ENCODE measurements at regions not wholly inside any gene's neighbourhood (a gene's known extent, or its start where the extent isn't known, plus 50 kb on each side); places are given as distances from the start of the nearest gene placed in this dataset.

DNA sequence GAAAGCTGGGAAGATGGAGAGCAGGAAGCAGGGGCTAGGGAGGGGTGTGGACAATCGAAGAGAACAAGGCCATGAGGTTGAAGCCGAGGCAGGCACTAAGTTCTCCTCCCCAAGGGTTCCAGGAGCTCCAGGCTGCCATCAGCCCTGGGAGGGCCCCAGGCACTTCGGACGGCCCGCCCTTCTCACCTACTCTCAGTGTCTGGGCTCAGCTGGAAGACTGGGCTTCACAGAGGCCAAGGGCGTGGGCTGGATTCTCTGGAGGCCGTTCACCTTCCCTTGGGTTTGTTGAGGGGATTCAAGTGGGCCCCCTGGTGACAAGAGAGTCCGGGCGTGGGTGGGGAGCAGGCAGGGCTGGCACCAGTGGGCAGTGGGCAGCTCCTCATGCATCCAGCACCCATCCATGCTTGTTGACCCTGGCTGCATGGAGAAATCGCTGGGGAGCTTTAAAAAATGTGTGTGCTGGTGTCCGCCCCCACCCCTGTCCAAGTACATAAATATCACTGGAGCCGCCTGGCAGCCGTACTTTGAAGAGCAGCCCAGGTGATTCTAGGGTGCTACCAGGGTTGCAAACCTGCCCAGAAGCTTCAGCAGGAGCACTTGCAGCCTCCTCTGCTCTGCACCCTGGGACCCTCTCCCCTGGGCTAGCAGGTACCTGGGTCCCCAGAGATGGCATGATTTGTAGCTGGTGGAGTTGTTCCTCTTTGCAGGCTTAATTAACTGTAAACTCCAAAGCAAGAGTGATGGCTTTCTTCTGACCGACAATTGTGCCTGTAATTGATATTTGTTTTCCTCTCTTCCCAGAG is 74.3 kb downstream of the RTL6 start:
- DNase-seq, result no peak

DNA sequence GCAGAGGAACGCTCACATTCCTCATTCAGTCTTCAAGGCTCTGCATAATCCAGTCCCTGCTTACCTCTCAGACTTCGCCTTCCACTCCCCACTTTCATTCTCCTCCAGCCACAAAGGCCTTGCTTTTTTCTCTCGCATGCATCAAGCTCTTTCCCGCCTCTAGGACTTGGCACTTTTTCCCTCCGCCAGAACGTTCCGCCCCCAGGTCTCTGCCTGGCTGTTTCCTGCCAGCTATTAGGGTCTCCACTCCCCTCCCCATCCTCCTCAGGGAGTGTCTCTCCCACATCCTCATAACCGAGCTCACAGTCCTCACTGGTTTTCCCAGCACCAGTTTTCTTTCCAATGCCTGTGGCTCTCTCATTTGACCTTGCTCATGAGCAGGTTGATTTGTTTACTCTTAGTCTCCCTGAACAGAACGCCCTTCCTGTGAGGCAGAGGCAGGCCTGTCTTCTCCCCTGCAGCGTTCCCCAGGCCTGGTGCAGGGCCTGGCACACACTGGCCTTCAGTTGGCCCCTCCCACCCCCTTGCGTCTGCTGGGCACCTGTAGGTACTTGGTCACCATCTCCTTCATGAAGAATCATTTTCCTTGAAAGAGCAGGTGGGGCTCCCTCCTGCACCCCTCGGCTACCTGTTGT is 75.2 kb downstream of the RTL6 start:
- DNase-seq, result no peak

DNA sequence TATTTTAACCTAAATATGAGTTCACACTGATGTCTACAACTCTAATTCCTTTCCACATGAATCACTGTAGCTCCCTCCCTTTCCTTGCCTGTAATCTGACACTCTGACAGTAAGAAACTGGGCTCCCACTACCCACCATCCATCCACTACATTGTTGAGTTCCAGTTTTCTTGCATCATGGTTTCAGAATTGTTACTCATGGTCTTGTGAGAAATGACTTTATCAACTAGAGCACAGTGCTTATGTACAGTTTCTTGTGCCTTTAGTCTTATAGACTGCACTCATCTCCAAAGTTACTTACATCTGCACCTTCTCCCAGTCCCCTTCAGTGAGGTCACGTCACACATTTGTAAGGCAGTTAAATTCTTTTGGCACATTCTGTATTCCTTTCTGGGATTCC is 78.6 kb downstream of the RTL6 start:
- no peak for DNase-seq

DNA sequence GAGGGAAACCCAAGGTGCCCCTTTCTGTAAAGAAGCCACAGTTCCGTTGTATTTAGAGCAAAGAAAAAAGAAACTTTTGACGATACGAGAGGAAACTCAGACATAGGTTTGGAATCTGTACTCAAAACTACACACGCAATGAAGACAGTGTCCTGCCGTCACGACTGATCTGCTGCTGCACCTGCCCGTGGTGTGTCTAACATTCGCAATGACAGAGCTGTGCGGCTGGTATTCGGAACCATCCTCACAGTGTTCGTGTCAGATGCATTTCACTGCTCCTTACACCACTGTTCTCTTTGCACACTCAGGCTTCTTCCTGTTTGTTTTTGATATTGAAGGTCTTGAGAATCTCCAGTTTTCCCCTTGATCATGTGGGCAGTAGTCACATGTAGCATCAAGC is 84.8 kb downstream of the RTL6 start:
- DNase-seq, result no peak

DNA sequence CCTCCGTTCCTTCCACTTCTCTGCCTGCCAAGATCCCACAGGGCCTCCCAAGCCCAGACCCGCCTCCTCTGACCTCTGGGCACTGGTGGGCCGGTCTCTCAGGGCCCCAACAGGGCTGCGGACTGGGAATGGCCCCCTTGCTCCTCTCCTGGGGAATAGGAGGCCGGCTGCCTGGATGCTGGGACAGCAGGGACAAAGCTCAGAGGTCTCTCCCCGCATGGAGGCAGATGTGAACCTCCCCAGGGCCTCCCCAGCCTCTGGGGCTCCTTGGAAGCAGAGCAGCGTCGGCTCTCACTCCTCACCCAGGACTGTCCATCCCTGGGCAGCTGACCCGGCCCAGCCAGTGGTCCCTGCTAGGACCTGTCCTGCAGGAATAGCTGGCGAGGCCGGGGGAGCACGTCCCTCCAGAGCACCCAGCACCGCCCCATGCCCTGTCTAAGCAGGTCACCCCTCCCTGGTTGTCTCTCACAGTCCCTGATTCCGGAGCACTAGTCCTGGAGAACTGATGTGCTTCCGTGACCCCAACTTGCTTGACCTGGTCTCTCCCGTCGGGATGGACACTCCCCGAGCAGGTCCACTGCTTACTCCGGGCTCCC is 85.8 kb downstream of the RTL6 start:
- DNase-seq, result no peak

DNA sequence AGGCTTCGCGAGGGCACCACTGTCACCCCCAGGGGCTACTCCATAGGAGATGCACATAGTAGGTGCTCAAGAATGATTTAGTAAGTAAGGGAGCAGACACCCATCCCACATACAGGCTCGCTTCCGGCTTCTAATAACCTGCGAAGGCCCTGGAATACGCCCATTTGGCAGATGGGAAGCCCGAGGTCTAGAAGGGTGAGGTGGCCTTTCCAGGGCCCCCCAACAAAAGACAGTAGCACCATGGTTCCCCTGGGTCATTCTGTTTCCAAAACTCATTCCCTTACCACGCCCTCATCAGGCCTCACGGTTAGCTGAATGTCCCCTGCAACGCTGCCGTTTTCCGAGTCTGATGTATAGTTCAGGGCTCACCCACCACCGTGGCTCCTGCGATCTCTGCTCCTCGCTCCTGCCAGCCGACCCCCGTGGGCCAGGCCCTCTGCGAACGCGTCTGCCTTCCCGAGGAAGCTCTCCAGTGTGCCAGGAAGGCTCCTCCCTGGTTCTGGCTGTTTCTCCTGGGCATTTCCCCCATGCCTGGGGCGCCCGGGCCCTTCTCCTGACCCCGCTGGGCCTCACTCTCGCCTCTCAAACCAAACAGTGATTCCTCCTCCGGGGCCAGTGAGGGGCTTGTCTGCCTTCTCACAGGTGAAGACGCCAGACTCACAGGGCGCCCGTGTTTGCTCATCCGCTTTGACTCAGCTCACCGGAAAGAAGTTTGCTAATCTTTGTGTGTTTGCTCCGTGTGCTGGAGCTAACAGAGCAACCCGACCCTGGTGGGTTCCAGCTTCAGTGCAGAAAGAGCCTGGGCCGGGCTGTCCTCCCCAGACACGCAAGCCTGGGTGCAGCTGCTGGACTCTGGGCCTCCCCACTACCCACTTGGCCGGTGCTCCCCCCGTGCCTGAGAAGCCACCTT is 86.6 kb downstream of the RTL6 start:
- no peak for DNase-seq

DNA sequence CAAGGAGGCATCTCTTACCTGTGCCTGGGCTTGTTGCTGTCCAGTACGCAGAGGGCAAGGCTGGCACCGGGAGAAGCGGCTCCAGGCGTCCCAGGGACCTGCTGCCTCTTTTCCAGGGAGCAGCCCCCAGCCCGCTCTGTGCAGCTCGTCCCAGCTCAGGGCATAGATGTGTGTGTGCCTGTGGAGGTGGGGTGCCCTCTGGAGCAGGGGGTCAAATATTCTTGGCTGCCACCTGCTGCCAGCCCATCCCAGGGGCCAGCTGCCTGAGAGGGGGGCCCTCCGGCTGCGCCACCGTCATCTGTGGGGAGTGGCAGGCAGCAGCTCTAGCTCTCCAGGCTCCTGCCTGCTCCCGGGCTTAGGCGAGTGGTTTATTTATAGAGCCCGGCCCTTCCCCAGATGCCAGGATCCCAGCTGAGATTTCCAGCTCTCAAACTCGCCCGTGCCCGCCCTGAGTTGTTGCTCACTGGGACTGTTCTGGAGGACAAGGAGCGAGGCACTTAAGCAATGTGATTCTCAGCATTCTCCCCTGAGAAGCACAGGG is 87.5 kb downstream of the RTL6 start:
- no peak for DNase-seq

DNA sequence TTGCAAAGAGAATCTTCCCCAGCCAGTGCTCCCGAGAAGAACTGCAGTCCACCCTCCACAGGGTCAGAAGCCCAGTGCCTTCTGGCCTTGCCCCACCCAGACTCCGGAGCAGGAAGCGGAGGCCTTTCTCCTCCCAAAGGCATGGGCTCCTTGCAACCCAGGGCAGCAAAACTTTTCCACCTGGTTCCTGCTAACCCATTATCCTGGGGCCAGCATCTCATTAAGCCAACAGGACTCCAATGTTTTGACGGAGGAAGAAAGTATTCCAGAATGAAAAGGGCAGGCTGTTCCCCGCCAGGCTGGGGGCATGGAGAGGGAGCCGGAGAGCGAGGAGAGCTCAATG is 88.1 kb downstream of the RTL6 start:
- no peak for DNase-seq

DNA sequence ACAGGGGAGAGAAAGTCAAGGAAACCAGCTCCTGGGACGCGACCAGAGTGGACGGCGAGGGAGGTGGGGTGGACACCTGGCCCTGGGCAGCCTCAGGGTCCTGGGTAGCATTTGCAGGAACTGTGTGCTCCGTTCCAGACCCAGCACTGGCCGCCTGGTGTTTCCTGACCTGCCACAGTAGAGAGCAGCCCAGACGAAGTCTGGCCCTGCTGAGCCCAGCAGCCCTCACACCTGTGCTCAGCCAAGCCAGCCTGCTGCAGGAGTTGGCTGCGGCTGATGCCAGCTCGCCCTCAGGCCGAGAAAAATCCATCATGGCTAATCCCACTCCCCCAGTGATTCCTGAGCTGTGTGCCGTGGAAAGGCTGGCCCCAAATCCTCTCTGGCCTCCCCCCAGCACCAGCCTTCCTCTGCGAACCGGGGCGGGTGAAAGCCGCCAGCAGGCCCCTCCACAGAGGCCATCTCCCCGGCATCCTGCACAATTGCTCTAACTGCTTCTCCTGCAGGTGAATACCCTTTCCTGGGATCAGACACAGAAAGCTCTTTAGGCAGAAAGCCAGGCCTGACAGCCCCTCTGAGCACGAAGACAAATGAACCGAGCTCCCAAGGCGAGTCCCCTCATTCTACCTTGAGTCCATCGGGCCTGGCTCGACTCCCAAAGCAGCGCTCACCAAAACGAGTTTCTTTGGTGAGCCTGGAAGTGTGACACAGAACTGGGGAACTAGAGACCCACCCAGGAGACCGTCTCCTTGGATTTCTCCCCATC is 88.6 kb downstream of the RTL6 start:
- no peak for DNase-seq

DNA sequence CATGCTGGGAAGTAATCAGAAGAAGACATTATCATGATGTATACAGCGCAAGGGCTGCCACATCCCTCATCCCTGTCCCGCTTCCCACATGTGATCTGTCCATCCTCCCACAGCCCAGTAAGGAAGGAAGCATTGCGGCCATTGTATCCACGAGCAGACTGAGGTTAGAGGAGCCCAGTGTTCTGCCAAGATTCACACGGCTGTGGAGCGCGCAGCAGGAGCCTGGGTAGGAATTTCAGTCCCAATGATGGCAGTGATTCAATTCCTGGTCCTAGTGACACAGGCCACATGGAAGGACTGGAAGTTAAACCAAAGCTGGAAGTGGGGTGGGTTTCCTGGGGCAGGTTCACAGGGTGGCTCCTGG is 89.2 kb downstream of the RTL6 start:
- DNase-seq, result no peak

DNA sequence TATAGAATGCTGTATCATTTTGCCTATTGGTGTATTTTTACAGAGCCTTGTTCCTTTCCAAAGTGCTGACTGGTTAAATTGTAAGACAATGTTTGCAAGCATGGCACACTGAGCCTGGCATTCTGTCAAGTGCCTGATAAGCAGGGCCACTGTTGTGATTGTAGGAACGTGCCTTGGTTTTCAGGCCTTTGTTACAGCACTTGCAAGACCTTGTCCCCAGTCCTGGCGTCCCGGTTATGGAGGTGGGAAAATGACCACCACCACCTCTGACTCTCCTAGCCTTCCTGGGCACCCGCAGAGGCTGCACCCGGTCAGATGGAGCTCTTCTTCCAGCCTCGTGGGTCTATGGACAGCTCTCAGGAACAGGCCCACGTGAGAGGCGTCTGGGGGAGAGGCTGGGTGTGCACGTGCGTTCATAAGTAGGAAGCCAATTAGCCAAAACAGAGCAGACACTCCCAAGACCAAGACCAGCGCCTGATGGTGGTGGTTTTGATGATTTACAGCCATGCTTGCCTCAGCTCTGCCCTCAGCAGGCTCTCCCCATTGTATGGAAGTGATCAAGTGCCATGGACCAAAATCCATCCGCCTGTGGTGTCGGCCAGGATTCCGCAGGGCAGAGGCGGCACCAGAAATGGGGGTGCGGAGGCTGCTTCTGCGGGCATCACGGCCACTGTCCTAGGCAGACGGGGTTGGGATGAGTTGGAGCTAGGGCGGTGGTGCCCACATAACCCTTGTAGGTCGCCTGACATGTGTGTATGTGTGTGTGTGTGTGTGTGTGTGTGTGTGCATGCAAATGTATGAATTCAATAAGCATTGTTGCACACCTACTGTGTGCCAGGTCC is 89.8 kb downstream of the RTL6 start:
- DNase-seq, result no peak

DNA sequence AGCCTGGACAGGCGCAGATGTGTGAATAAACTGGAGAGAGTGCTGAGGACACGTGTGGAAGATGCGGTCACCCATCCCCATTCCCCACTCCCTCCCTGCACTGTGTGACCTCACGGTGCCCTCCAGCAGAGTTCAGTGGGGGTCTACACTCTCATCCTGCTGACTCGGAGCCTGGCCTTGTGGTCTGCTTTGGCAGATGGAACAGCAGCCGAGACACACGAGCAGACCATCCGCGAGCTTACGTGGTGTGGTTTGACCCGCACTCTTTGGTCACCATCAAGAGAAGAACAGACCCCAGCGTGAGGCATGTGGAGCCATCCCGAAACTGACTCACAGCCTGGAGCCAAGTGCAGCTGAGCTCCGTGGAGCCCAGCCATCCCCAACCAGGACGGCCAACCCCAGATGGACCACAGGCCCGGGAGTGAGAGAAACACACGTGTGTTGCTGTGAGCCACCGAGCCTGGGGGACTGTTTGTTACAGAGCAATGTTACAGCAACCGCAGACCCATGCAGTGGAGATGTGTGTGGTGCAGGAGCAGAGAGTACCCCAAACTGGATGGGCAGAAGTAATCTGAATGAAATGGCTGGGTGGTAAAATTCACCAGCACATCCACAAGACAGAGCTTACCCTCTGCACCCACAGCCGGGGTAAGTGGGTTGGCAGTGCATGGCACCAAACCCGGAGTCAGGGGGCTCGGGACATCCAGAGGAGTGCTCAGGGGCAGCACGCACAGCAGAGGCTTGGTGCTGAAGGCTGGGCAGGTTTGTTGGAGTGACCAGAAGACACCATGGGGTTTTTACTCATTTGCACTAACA is 90.7 kb downstream of the RTL6 start:
- no peak for DNase-seq

DNA sequence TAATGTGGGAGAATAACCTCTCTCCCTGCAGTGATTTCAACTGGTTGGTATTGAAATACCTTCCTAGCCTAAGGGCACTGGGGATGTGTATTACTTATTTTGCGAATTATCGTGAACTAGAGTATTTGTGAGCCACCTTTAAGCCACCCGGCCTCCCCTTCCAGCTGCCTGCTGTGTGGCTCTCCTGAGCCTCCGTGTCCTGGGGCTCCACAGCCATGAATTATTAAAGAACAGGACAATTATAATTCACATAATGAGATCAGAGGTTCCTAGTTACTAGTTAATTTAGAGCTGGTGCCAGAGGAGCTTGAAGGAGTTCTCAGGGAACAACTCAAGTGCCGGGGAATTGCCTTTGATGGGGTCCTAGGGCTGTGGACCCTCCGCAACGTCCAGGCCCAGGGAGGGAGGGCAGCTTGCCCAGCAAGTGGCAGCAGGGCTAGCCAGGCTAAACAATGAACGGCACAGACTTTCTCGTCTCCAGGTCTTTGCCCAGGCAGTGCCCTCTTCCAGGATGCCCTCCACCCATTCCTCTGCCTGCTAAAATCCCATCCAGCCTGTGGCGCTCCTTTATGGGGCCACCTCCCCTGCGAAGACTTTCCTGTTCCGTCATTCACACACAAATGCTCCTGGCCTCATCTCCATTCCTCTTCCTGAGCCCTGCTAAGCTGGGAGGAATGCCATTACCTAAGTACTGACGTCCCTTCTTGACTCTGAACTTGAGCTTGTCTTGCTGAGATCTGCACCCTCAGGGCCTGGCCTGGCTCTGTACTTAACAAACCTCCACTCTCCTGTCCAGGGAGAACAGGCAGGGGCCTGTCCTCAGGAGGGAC is 91.5 kb downstream of the RTL6 start:
- no peak for DNase-seq

DNA sequence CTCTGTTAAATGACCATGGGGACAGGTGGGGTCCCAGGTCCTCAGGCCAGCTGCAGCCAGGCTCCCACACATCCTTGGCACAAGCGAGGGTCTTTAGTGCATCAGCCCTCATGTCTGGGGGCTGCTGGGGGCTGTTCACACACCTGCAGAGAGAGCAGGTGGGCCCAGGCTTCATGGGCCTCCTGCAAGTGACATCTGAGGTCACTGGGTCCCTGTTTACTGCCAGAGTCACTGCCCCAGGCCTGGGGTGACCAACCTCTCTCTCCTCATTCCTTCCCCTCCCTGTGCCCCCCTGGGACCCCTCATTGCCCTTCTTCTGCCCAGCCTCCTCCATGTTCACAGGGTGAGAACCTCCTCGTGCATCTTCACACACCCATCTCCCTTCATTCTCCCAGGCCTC is 92.4 kb downstream of the RTL6 start:
- no peak for DNase-seq

DNA sequence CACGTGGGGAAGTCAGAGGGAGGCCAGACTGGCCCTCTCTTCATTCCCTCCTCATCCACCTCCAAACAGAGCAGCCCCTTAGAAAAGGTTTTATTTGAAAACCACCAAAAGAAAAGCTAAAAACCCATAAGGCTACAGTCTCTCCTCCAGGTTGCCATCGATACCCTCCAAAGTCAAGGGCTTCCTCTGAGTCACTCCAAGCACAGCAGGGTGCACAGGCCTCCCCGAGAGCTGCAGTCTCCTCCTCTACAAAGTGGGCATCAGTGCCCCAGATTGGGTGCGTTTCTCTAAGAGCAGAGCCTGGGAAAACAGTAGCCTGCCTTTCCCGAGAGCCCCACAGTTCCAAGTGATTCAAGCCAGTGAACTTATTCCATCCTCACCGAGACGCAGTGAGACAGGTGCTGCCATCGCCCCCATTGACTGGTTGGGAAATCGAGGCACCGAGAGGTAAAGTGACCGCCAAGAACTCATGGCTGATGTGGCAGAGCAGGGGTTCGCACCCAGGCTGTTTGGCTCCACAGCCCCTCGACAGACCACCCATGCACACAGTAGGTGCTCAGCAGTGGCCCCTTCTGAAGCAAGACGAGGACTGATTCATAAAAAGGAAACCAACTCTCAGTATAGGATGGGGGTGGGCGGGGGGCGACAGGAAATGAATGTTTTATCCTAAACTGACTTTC is 91.7 kb upstream of the SHISAL1 start:
- no peak for DNase-seq

DNA sequence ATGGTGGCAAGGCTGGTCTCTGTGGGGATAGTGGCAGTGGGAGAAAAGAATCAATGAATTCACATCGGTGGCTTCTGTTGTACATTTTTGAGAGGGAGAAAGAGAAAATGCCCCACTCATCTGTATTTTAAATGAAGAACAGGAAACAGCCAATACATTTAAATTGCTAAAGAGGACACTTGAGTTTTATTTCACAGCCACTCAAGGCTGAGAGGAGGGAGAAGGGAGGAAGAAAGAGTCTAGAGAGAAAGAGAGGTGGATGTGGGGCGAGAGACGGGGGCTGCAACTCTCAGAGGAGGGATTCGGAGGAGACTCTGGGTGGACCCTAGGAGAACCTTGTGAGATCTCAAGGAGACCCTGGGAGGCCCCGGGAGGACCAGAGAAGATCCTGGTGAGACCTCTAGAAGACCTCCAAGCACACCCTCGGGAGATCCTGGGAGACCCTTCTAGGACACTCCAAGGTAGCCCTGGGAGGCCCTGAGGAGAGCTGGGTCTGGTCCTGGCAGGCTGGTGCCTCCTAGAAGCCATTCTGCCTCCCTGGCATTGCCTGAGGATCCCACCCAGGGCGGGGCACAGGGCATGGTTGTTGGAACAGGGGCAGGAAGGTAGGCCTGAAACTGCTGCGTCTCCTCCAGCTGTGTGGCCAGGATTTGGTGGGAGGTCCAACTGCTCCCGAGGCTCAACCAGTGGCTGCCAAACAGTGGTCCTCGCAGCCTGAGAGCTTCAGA is 91.0 kb upstream of the SHISAL1 start:
- DNase-seq, result no peak

DNA sequence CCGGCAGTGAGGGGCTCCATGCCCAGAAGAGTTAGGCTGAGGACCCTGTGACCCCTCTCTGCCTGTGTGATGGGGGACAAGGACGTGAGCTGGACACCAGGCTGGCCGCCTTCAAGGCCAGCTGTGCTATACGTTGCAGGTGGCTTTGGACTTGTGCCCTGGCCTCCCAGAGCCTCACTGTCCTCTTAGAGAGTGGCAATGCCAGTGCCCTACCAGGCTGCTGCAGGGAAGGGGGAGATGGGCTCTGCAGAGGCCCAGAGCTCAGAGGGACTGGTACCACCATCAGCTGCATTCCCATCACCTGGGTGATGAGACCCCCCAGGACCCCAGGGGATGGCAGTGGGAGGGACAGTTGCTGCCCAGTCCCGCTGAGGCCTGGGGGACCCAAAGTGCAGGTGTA is 90.4 kb upstream of the SHISAL1 start:
- no peak for DNase-seq

Measured in SW 1271 (cell line).